ENCODE measurements at regions not wholly inside any gene's neighbourhood (a gene's known extent, or its start where the extent isn't known, plus 50 kb on each side); places are given as distances from the start of the nearest gene placed in this dataset.

GRCh38 chr4:142974328-142974727 is 128.2 kb upstream of the INPP4B start:
- no peak for DNase-seq

DNA sequence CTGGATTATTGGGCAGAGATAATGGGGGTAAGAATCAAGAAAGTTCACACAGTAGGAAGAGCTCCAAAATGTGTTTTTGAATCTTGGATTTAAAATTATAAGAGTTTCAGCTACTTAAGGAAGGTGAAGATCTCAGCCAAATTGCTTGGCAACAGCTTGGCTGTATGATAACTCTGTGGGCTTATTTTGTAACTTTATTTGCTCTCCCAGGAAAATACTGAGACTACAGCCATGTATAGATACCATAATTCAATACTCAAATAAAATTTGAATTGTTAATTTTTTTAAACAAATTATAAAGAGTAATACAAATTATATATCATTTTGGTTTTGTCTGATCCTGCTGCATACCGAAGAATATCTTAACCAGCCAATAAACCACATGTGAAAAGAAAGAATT is 129.5 kb upstream of the INPP4B start:
- DNase-seq = no peak

GRCh38 chr4:142976482-142976881 is 130.4 kb upstream of the INPP4B start:
- no peak for DNase-seq

GRCh38 chr4:142977182-142977581 is 131.1 kb upstream of the INPP4B start:
- DNase-seq = no peak

DNA sequence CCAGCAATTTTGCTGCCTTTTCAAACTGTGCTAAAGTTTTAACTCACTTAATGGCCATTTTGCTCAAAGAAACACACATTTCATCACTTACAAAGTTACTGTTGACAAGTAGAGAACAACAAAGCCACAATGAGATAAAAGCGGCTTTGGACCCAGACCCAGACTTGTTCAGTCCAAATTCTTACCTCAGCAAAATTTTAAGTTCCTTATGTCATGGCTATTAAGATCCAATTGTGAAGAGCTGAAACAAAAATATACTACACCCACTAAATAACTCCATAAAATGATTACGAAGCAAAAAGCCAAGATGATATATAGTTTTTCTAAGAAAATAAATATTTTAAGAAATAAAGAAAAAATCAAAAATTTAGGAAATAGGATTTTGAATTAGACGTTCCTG is 137.0 kb upstream of the INPP4B start:
- no peak for DNase-seq

DNA sequence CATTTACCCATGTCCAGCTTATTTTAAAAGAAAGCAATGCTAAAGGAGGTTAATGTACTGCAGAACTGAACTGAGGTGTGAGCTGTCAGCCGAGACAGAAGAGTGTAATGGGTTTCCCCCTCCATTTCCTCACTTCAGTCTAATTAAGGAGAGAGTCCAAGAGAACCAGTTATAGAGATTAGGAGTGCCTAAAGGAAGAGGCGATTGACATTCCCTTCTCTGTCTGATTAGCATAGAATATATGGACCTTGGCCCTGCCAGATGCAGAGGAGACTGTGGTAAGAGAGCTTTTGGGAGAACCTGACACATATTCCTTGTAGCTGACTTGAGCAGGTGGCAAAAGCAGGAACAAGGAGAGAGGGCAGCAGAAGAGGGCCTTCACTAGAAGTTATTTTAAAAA is 137.5 kb upstream of the INPP4B start:
- no peak for DNase-seq

- DNase-seq = no peak
Measured at GRCh38 chr4:142984871-142985585, 138.9 kb upstream of the INPP4B start.

DNA sequence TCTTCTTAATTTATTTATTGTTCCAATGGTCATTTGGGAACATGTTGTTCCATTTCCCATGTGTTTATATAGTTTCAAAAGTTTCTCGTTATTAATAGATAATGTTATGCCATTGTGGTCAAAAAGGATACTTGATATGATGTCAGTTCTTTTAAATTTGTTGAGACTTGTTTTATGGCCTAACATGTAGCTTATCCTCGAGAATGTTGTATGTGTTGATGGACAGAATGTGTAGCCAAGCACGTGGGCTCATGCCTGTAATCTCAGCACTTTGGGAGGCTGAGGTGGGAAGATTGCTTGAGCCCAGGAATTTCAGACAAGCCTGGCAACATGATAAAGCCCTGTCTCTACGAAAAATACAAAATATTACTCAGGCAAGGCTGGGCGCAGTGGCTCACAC is 168.5 kb upstream of the USP38 start:
- no peak for DNase-seq

- no peak for DNase-seq
Measured at GRCh38 chr4:143017210-143017609, 167.5 kb upstream of the USP38 start.

- DNase-seq = no peak
Measured at GRCh38 chr4:143019351-143019750, 165.4 kb upstream of the USP38 start.

- DNase-seq = no peak
Measured at GRCh38 chr4:143021384-143021783, 163.3 kb upstream of the USP38 start.

DNA sequence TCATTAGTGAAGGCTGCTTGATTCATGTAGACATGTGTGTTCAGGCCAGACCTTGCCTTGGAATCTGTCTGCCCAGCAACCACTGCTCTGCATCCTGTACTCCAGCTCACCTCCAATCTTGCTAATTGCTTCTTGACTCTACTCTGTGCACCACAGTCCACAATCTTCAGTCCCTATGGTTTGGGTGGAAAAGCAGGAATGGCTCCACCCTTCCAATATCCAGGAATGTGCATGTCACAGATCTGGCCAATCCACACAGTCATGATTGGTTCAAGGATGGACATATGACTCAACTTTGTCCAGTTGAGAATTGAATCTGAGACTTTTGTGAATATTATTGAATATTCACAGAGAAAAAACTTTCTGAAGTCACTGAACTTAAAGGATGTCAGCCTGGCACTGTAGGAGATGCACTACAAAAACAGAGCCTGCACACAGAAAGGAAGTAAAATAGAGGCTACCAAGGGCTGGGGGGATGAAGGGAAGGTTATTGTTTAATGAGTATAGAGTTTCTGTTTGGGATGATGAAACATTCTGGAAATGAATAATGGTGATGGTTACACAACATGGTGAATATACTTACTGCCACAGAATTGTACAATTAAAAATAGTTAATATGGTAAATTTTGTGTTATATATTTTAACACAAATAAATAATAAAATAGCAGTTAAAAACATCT is 161.3 kb upstream of the USP38 start:
- DNase-seq = no peak

GRCh38 chr4:143025081-143025704 is 159.5 kb upstream of the USP38 start:
- DNase-seq = no peak

GRCh38 chr4:143026459-143027170 is 158.1 kb upstream of the USP38 start:
- no peak for DNase-seq

- DNase-seq = no peak
Measured at GRCh38 chr4:143035661-143036060, 149.1 kb upstream of the USP38 start.

DNA sequence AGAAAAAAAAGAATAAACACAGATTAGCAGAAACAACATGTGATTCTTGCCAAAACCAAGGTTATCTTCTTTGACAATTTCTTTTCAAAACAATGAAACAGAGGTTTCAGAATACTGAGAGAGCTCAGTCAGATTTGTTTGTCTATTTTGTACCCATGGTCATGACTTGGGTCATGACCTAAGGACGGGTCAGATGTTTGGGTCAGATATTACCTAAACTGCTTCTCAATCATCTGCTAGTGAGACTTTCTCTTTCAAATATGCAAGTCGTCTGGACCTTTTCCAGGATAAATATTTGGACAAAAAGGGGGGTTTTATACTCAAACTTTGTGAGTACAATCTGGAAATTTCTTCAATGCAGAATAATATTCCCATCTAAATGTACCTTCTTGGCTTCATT is 148.3 kb upstream of the USP38 start:
- DNase-seq = no peak

- DNase-seq = no peak
Measured at GRCh38 chr4:143046454-143046853, 138.3 kb upstream of the USP38 start.

GRCh38 chr4:143046906-143047305 is 137.8 kb upstream of the USP38 start:
- DNase-seq = no peak

DNA sequence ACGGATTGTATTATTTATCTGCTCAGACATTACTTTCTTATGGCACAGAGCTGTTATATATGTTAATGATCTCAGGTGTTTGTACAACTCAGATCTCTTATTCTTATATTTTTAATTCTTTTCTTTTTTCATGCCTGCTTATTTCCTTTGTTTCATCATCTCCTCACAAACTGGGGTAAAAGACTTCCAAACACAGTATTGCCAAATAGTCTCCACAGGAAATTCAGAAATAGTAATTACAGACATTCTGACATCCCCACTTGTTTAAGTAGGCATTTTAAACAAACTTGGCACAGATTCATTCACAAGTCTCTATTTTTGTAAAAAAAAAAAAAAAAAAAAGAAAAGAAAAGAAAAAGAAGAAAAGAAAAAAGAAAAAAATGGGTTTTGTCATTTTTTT is 129.7 kb upstream of the USP38 start:
- DNase-seq = no peak

DNA sequence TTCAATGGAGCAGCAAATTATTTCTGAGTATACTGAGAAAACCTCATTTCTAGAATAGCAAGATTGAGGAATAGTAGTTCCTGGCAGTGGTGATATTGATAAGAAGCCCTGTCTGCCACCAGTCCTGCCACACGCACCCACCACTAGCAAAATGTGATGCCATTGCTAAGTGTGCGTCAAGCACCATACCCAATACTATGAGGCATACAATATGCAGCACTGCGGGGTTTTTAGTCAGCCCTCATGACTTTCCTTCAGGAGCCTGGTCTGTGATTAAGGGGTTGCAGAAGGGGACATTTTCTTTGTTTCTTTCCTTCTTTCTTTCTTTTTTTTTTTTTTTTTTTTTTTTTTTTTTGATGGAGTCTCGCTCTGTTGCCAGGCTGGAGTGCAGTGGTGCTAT is 128.7 kb upstream of the USP38 start:
- DNase-seq = no peak

- no peak for DNase-seq
Measured at GRCh38 chr4:143071351-143071750, 113.4 kb upstream of the USP38 start.

- DNase-seq = no peak
Measured at GRCh38 chr4:143076723-143077122, 108.0 kb upstream of the USP38 start.

DNA sequence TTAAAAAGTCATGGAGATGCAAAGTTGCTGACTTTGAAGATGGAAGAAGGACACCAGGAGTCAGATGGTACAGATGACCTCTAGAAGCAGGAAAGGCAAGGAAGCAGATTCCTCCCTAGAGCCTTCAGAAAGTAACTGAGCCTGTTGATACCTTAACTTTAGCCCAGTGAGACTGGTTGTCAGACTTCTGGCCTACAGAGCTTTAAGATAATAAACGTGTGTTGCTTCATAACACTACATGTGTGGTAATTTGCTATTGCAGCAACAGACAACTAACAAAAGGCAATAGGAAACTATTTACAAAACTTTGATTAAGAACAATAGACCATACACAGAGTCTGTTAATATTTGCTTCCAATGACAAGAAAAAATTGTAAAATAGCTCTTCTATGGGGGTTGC is 102.0 kb upstream of the USP38 start:
- no peak for DNase-seq

All from NCI-H1105 treated with DMSO at 0.1 percent for 48 hours (cell line).